ENCODE measurements at regions not wholly inside any gene's neighbourhood (a gene's known extent, or its start where the extent isn't known, plus 50 kb on each side); places are given as distances from the start of the nearest gene placed in this dataset.
"Not testable (repeated sequence)": the region's sequence is repeated elsewhere in the genome, so short reads cannot be mapped to it uniquely, and the experiment has no call there.

DNA sequence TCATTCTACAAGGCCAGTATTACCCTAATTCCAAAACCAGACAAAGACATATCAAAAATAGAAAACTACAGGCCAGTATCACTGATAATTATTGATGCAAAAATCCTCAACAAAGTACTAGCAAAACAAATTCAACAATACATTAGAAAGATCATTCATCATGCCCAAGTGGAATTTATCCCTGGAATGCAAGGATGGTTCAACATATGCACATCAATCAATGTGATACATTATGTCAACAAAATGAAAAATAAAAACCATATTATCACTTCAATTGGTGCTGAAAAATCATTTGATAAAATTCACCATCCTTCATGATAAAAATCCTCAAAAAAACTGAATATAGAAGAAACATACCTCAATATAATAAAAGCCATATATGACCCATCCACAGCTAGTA is 115.2 kb upstream of the SLC27A6 start:
- intact Hi-C loops (cut with DNase I; ENCODE audit: low total_unique reads), result no loop called here
- Histone ChIP-seq H3K4me3 (no peak overlapping the region), H3K36me3 (no peaks in the 10 kb centered on the region), H3K9me3 (peaks cover 0 to 28% of the 10 kb centered on the region in 2 donors), H3K4me1 (no peaks in the 10 kb centered on the region), H3K27me3 (no peaks in the 10 kb centered on the region), H3K27ac (no peak overlapping the region)
- TF ChIP-seq POLR2AphosphoS5 (IDR thresholded peaks at IDR 0.05), result no peak
- TF ChIP-seq, protein P1, sequence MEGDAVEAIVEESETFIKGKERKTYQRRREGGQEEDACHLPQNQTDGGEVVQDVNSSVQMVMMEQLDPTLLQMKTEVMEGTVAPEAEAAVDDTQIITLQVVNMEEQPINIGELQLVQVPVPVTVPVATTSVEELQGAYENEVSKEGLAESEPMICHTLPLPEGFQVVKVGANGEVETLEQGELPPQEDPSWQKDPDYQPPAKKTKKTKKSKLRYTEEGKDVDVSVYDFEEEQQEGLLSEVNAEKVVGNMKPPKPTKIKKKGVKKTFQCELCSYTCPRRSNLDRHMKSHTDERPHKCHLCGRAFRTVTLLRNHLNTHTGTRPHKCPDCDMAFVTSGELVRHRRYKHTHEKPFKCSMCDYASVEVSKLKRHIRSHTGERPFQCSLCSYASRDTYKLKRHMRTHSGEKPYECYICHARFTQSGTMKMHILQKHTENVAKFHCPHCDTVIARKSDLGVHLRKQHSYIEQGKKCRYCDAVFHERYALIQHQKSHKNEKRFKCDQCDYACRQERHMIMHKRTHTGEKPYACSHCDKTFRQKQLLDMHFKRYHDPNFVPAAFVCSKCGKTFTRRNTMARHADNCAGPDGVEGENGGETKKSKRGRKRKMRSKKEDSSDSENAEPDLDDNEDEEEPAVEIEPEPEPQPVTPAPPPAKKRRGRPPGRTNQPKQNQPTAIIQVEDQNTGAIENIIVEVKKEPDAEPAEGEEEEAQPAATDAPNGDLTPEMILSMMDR (IDR thresholded peaks at IDR 0.05), result no peak
- DNase-seq (ENCODE audit: low spot score in 2 of 2), result no peak

DNA sequence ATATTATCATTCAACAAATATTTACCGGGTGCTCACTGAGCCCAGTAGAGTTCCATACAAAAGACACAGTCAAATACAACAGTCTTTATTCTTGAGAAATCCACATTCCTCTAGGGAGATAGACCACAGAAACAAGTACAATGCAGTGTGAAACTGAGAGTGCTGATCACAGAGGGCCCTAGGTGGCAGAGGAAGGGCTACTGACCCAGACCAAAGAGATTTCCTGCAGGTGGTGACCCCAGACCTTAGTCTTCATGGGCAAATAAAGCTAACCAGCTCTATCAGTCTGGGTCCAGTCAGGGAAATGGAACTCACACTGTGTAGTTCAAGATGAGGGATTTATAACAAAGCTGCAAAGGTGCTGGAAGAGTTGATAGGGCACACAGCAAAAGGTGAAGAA is 110.4 kb upstream of the SLC27A6 start:
- Histone ChIP-seq H3K27me3 (no peaks in the 10 kb centered on the region), H3K36me3 (no peaks in the 10 kb centered on the region), H3K4me3 (no peak overlapping the region), H3K27ac (no peak overlapping the region), H3K4me1 (no peaks in the 10 kb centered on the region), H3K9me3 (peaks cover 0 to 7% of the 10 kb centered on the region in 2 donors)
- TF ChIP-seq POLR2A (IDR thresholded peaks at IDR 0.05), result no peak
- TF ChIP-seq, protein P1 (IDR thresholded peaks at IDR 0.05), result no peak
- no peak for TF ChIP-seq POLR2AphosphoS5 (IDR thresholded peaks at IDR 0.05)
- intact Hi-C loops (cut with DNase I; ENCODE audit: low total_unique reads), result no loop called here
- DNase-seq (ENCODE audit: low spot score in 2 of 2), result no peak

DNA sequence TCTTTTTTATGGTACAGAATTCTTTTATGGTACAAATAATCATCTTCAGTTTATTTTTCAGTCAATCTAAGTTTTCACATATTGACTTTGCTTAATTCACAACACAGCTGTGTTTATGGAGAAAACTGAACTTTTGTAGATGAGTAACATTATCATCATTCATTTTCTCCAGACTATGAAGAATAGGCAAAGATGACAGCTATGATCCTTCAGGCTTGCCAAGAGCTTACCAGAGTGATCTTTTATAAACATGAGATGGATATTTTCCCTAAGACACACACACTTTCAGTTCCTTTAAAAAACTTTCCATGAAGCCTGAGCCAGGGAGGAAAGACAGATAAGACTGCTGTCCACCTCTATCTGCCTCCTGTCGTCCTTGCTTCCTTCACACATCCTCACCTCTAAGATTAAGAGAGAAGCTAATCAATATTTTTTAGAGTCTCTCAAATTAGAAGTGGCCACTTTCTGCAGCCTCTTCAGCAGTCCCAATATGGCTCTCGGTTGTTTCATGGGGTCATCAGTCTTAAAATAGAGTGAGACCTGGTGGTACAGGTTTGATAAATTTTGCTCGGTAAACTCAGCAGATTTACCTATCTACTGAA is 108.1 kb upstream of the SLC27A6 start:
- no peaks in the 10 kb centered on the region for H3K4me1 ChIP-seq
- no peaks in the 10 kb centered on the region for H3K36me3 ChIP-seq
- intact Hi-C loops (cut with DNase I; ENCODE audit: low total_unique reads), result no loop called here
- no peaks in the 10 kb centered on the region for H3K9me3 ChIP-seq
- no peak for DNase-seq (ENCODE audit: low spot score in 2 of 2)
- H3K4me3 ChIP-seq, result no peak overlapping the region
- TF ChIP-seq POLR2AphosphoS5 (IDR thresholded peaks at IDR 0.05), result no peak
- TF ChIP-seq, protein P1 (IDR thresholded peaks at IDR 0.05), result no peak
- no peak for TF ChIP-seq POLR2A (IDR thresholded peaks at IDR 0.05)
- no peak overlapping the region for H3K27ac ChIP-seq
- H3K27me3 ChIP-seq, result no peaks in the 10 kb centered on the region

DNA sequence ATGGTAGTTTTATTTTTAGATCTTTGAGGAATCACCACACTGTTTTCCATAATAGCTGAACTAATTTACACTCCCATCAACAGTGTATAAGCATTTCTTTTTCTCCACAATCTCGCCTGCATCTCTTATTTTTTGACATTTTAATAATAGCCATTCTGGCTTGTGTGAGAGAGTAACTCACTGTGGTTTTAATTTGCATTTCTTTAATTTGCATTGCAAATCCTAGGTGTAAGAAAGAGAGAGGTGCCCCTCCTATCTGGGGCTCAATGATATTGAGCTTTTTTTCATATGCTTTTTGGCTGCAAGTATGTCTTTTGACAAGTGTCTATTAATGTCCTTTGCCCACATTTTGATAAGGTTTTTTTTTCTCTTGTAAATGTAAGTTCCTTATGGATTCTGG is 106.3 kb upstream of the SLC27A6 start:
- Histone ChIP-seq H3K27ac (no peak overlapping the region), H3K36me3 (no peaks in the 10 kb centered on the region), H3K4me1 (no peaks in the 10 kb centered on the region), H3K9me3 (no peaks in the 10 kb centered on the region), H3K27me3 (no peaks in the 10 kb centered on the region), H3K4me3 (no peak overlapping the region)
- TF ChIP-seq POLR2A (IDR thresholded peaks at IDR 0.05) (no peak), POLR2AphosphoS5 (IDR thresholded peaks at IDR 0.05) (no peak)
- TF ChIP-seq, protein P1 (IDR thresholded peaks at IDR 0.05), result no peak
- intact Hi-C loops (cut with DNase I; ENCODE audit: low total_unique reads), result no loop called here
- no peak for DNase-seq (ENCODE audit: low spot score in 2 of 2)

DNA sequence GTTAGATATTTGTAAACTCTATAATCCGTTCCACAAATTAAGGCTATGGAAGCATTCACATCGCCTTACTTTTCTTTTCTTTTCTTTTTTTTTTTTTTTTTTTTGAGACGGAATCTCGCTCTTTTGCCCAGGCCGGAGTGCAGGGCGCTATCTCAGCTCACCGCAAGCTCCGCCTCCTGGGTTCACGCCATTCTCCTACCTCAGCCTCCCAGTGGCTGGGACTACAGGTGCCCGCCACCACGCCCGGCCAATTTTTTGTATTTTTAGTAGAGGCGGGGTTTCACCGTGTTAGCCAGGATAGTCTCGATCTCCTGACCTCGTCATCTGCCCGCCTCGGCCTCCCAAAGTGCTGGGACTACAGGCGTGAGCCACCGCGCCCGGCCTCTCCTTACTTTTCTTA is 104.1 kb upstream of the SLC27A6 start:
- DNase-seq (ENCODE audit: low spot score in 2 of 2); H3K36me3 ChIP-seq; H3K4me3 ChIP-seq; H3K27ac ChIP-seq; H3K4me1 ChIP-seq; H3K27me3 ChIP-seq; intact Hi-C loops (cut with DNase I; ENCODE audit: low total_unique reads); H3K9me3 ChIP-seq: not testable (repeated sequence)

DNA sequence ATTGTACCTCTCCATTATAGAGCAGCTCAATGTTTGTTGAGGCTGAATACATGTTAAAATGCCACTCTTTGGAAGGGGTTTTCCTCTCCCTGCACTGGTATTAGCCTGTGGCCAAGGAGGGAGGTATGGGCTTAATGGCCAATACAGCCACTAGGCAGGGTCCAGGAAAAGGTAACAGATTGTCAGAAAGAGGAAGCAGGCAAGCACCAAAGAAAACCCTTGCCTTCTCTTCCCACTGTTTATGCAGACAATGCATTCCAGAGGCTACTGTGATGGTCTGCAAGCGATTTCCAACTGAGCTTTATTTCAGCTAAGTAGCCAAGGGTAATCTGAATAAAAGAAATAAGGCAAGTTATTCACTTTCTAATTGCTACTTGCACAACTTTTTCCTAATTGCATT is 95.3 kb upstream of the SLC27A6 start:
- no peak overlapping the region for H3K27ac ChIP-seq

More for the DNA sequence above, 95.3 kb upstream of the SLC27A6 start:
- intact Hi-C loops (cut with DNase I; ENCODE audit: low total_unique reads), result no loop called here
- no peaks in the 10 kb centered on the region for H3K27me3 ChIP-seq
- DNase-seq (ENCODE audit: low spot score in 2 of 2), result no peak
- TF ChIP-seq, protein P1 (IDR thresholded peaks at IDR 0.05), result no peak
- TF ChIP-seq POLR2A (IDR thresholded peaks at IDR 0.05) (no peak), POLR2AphosphoS5 (IDR thresholded peaks at IDR 0.05) (no peak)
- no peaks in the 10 kb centered on the region for H3K9me3 ChIP-seq
- H3K36me3 ChIP-seq, result no peaks in the 10 kb centered on the region
- H3K4me1 ChIP-seq, result no peaks in the 10 kb centered on the region
- no peak overlapping the region for H3K4me3 ChIP-seq
